ENCODE measurements at regions not wholly inside any gene's neighbourhood (a gene's known extent, or its start where the extent isn't known, plus 50 kb on each side); places are given as distances from the start of the nearest gene placed in this dataset.

DNA sequence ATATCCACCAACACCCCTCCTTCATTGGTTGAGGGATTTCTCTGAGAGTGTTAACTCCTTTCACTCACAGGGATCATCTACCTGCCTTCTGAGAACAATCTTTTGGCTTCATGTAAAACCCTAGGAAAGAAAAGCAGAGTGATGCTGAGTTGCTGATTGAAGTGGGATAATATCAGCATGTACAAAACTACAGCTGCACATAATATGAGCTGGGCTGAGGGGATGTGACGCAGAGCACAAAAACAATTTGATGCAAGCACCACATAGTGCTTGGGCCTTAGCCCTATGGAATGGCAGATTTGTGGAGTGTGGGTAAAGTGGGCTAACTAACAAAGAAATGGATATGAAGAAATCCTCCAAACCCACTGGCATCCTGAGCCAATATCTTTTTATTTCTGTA lies 267.6 kb upstream of the KCNH8 start (continued):
- TF ChIP-seq ZNF263 (CRISPR knock-in tag; IDR thresholded peaks at IDR 0.05; ENCODE audit: borderline replicate concordance) (no peak), ZSCAN29 (IDR thresholded peaks at IDR 0.05) (no peak), ZNF384 (IDR thresholded peaks at IDR 0.05; ENCODE audit: low read depth, low read length) (no peak), ZKSCAN8 (CRISPR knock-in tag; IDR thresholded peaks at IDR 0.05) (no peak), IRF2 (CRISPR knock-in tag; IDR thresholded peaks at IDR 0.05) (no peak), SNIP1 (IDR thresholded peaks at IDR 0.05; ENCODE audit: low read depth) (no peak)
- TF ChIP-seq, protein P1, sequence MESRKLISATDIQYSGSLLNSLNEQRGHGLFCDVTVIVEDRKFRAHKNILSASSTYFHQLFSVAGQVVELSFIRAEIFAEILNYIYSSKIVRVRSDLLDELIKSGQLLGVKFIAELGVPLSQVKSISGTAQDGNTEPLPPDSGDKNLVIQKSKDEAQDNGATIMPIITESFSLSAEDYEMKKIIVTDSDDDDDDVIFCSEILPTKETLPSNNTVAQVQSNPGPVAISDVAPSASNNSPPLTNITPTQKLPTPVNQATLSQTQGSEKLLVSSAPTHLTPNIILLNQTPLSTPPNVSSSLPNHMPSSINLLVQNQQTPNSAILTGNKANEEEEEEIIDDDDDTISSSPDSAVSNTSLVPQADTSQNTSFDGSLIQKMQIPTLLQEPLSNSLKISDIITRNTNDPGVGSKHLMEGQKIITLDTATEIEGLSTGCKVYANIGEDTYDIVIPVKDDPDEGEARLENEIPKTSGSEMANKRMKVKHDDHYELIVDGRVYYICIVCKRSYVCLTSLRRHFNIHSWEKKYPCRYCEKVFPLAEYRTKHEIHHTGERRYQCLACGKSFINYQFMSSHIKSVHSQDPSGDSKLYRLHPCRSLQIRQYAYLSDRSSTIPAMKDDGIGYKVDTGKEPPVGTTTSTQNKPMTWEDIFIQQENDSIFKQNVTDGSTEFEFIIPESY (CRISPR knock-in tag; IDR thresholded peaks at IDR 0.05): no peak

DNA sequence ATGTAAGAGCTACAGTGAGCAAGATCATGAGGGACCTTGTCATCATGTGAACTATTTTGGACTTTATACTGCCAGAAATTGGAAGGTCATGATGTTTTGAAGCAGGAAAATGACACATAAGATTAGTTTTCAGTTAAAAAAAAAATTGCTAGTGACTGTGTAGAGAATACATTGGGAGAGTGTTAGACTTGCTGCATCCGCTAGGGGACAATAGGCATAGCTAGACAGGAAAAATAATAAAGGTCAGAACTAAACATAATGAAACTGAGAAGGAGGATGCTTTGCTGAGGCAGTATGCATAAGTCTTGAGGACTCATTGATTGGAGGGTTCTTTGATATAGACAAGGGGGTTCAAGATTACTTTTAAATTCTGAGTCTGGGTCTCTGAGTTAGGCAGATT lies 275.8 kb upstream of the KCNH8 start:
- Histone ChIP-seq H3K9me1 (ENCODE audit: control insufficient read depth, insufficient read depth, low read length) (no peaks in the 10 kb centered on the region), H3K9ac (ENCODE audit: insufficient read depth in 1 of 2, low read depth in 2 of 2, low read length in 2 of 2) (no peak overlapping the region), H3K27me3 (ENCODE audit: control insufficient read depth in 2 of 2, insufficient read depth in 2 of 2, low read length in 2 of 2) (no peaks in the 10 kb centered on the region), H2AFZ (ENCODE audit: low read depth, low read length) (no peak overlapping the region), H3K4me2 (ENCODE audit: insufficient read depth, low read length) (no peak overlapping the region), H3K27ac (ENCODE audit: extremely low read depth, low read depth, low read length) (no peak overlapping the region), H3K4me1 (replicated peaks in 1 of 2; ENCODE audit: control insufficient read depth in 2 of 2, insufficient read depth in 2 of 2, low read length in 2 of 2) (no peaks in the 10 kb centered on the region), H4K20me1 (replicated peaks; ENCODE audit: control insufficient read depth, insufficient read depth, low read length) (no peaks in the 10 kb centered on the region), H3K4me3 (no peak overlapping the region), H3K9me3 (replicated peaks; ENCODE audit: control insufficient read depth, insufficient read depth, low read depth, low read length) (no peaks in the 10 kb centered on the region), H3K79me2 (ENCODE audit: control insufficient read depth, insufficient read depth, low read length) (no peaks in the 10 kb centered on the region), H3K36me3 (ENCODE audit: control insufficient read depth, insufficient read depth, low read length) (no peaks in the 10 kb centered on the region)
- WGBS (ENCODE audit: insufficient coverage, low coverage, missing lambda C conversion rate): 0% methylated on average over 1 of the region's 1 CpG
- POLR2A ChIA-PET: no interaction called here
- in situ Hi-C loops (cut with MboI) (no loop called here), intact Hi-C loops (cut with micrococcal nuclease) (no loop called here)
- FAIRE-seq (no peak), ATAC-seq (no peak), DNase-seq (ENCODE audit: extremely low read depth in 1 of 4, low spot score in 3 of 4) (no peak)
- TF ChIP-seq ZNF41 (CRISPR knock-in tag; conservative IDR thresholded peaks at IDR 0.05): no peak
- TF ChIP-seq CXXC5 (CRISPR knock-in tag; IDR thresholded peaks at IDR 0.05): no peak
- TF ChIP-seq, protein P2, sequence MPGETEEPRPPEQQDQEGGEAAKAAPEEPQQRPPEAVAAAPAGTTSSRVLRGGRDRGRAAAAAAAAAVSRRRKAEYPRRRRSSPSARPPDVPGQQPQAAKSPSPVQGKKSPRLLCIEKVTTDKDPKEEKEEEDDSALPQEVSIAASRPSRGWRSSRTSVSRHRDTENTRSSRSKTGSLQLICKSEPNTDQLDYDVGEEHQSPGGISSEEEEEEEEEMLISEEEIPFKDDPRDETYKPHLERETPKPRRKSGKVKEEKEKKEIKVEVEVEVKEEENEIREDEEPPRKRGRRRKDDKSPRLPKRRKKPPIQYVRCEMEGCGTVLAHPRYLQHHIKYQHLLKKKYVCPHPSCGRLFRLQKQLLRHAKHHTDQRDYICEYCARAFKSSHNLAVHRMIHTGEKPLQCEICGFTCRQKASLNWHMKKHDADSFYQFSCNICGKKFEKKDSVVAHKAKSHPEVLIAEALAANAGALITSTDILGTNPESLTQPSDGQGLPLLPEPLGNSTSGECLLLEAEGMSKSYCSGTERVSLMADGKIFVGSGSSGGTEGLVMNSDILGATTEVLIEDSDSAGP (CRISPR knock-in tag; IDR thresholded peaks at IDR 0.05): no peak
- TF ChIP-seq SP1 (CRISPR knock-in tag; IDR thresholded peaks at IDR 0.05): no peak
- TF ChIP-seq BRCA1 (IDR thresholded peaks at IDR 0.05): no peak
- no peak for TF ChIP-seq BRCA1 (CRISPR knock-in tag; IDR thresholded peaks at IDR 0.05)
- no peak for TF ChIP-seq CAMTA2 (CRISPR knock-in tag; conservative IDR thresholded peaks at IDR 0.05)
- no peak for TF ChIP-seq FOXA3 (CRISPR knock-in tag; conservative IDR thresholded peaks at IDR 0.05 in 1 of 2, IDR thresholded peaks at IDR 0.05 in 1 of 2)
- TF ChIP-seq YBX1 (IDR thresholded peaks at IDR 0.05): no peak
- no peak for TF ChIP-seq ZNF79 (CRISPR knock-in tag; IDR thresholded peaks at IDR 0.05; ENCODE audit: low read depth)
- no peak for TF ChIP-seq FOXK2 (conservative IDR thresholded peaks at IDR 0.05 in 1 of 2, IDR thresholded peaks at IDR 0.05 in 1 of 2; ENCODE audit: low read depth in 2 of 2)
- CTCF ChIA-PET (ENCODE audit: low intra/inter-chr PET ratio): no interaction called here
- no TSS peak for BruUV-seq (replicated peaks)

All from K562 (cell line).